ENCODE measurements at regions not wholly inside any gene's neighbourhood (a gene's known extent, or its start where the extent isn't known, plus 50 kb on each side); places are given as distances from the start of the nearest gene placed in this dataset.

DNA sequence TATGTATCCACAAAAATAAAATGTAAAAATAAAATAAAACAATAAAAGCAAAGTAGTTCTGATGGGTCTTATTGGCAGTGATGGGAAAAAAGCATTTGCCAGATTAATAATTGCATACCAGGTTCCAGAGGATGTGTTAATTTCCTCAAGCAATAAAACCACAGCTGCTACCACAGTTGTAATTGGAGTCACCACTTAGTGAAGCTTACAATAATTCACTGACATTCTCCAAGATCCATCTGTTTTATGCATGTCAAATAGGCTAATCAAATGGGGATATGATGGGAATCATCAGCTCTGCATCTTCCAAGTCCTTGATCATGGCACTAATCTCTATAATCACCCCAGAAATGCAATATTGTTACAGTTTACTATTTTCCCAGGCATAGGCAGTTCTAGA is 123.5 kb upstream of the EMCN start:
- in situ Hi-C loops (cut with MboI; ENCODE audit: low sequenced_read_pairs): no loop called here
- H2BK15ac ChIP-seq (ENCODE audit: low read depth, low read length): no peak overlapping the region
- H3K4me1 ChIP-seq (ENCODE audit: control insufficient read depth, insufficient read depth, low read length): no peaks in the 10 kb centered on the region
- no peak for DNase-seq
- TF ChIP-seq BHLHE40 (IDR thresholded peaks at IDR 0.05; ENCODE audit: low read depth, low read length) (no peak), RFX5 (IDR thresholded peaks at IDR 0.05; ENCODE audit: low read depth, low read length) (no peak), CEBPB (IDR thresholded peaks at IDR 0.05; ENCODE audit: low read depth, low read length) (no peak), CTCF (conservative IDR thresholded peaks at IDR 0.05; ENCODE audit: low read depth, low read length) (no peak), NFE2L2 (IDR thresholded peaks at IDR 0.05; ENCODE audit: low read depth, low read length) (no peak)
- no peak overlapping the region for H4K91ac ChIP-seq (ENCODE audit: insufficient read depth, low read depth, low read length)
- H3K4me2 ChIP-seq (ENCODE audit: low read depth, low read length): no peak overlapping the region
- H4K5ac ChIP-seq (ENCODE audit: low read depth, low read length): no peak overlapping the region
- no peaks in the 10 kb centered on the region for H3K27me3 ChIP-seq (ENCODE audit: control insufficient read depth, insufficient read depth, low read length)
- H3K27ac ChIP-seq (ENCODE audit: insufficient read depth, low read length): no peak overlapping the region
- dilution Hi-C loops (cut with HindIII; ENCODE audit: low sequenced_read_pairs, unreplicated experiment): no loop called here
- H2AK5ac ChIP-seq (ENCODE audit: low read depth, low read length): no peak overlapping the region
- H3K36me3 ChIP-seq (ENCODE audit: control insufficient read depth, insufficient read depth, low read length): no peaks in the 10 kb centered on the region
- ChIA-PET POLR2A (ENCODE audit: unreplicated experiment) (no interaction called here), CTCF (no interaction called here)
- no peak overlapping the region for H3K9ac ChIP-seq (ENCODE audit: low read depth, low read length)
- H2AK9ac ChIP-seq (replicated peaks; ENCODE audit: low read depth, low read length, poor library complexity): no peak overlapping the region
- H4K20me1 ChIP-seq (ENCODE audit: insufficient read depth, low read length): no peaks in the 10 kb centered on the region
- H3K14ac ChIP-seq (replicated peaks; ENCODE audit: low read depth, low read length): no peak overlapping the region
- no peak for ATAC-seq (ENCODE audit: low read depth)
- no peaks in the 10 kb centered on the region for H3K79me1 ChIP-seq (ENCODE audit: low read depth in 1 of 2, low read length in 2 of 2)
- intact Hi-C loops (cut with micrococcal nuclease): no loop called here
- no peak overlapping the region for H2BK5ac ChIP-seq (ENCODE audit: low read depth, low read length, poor library complexity, severe bottlenecking)
- H3K9me3 ChIP-seq (ENCODE audit: control insufficient read depth, insufficient read depth, low read length): no peaks in the 10 kb centered on the region
- no peak overlapping the region for H3K23ac ChIP-seq (ENCODE audit: low read depth, low read length)
- H3K56ac ChIP-seq (ENCODE audit: extremely low read depth, insufficient read depth, low read length): no peak overlapping the region
- H3K18ac ChIP-seq (ENCODE audit: low read depth, low read length): no peak overlapping the region
- H3K4me3 ChIP-seq (ENCODE audit: insufficient read depth, low read depth, low read length): no peak overlapping the region
- no TSS peak for BruUV-seq (replicated peaks)
- no peak overlapping the region for H4K8ac ChIP-seq (ENCODE audit: low read depth in 2 of 2, low read length in 2 of 2)
- no peak overlapping the region for H2AFZ ChIP-seq (replicated peaks; ENCODE audit: low read length, poor library complexity)
- no peak overlapping the region for H2BK20ac ChIP-seq (ENCODE audit: low read depth, low read length)
- no peaks in the 10 kb centered on the region for H3K9me1 ChIP-seq (ENCODE audit: insufficient read depth, low read length)
- H2BK120ac ChIP-seq (ENCODE audit: low read depth, low read length): no peak overlapping the region
- H3K4ac ChIP-seq (ENCODE audit: low read depth, low read length): no peak overlapping the region

Measured in IMR-90 (cell line).